Endothelial cell of hepatic sinusoid (primary cell): ENCODE measurements at regions not wholly inside any gene's neighbourhood (a gene's known extent, or its start where the extent isn't known, plus 50 kb on each side); places are given as distances from the start of the nearest gene placed in this dataset.
"Not testable (repeated sequence)": the region's sequence is repeated elsewhere in the genome, so short reads cannot be mapped to it uniquely, and the experiment has no call there.

Source experiments
- in situ Hi-C: cut with HindIII; loops from 2 replicates; pipeline ENCODE4 v1.10.0; 2017; ENCODE audit warnings: low sequenced_read_pairs

DNA sequence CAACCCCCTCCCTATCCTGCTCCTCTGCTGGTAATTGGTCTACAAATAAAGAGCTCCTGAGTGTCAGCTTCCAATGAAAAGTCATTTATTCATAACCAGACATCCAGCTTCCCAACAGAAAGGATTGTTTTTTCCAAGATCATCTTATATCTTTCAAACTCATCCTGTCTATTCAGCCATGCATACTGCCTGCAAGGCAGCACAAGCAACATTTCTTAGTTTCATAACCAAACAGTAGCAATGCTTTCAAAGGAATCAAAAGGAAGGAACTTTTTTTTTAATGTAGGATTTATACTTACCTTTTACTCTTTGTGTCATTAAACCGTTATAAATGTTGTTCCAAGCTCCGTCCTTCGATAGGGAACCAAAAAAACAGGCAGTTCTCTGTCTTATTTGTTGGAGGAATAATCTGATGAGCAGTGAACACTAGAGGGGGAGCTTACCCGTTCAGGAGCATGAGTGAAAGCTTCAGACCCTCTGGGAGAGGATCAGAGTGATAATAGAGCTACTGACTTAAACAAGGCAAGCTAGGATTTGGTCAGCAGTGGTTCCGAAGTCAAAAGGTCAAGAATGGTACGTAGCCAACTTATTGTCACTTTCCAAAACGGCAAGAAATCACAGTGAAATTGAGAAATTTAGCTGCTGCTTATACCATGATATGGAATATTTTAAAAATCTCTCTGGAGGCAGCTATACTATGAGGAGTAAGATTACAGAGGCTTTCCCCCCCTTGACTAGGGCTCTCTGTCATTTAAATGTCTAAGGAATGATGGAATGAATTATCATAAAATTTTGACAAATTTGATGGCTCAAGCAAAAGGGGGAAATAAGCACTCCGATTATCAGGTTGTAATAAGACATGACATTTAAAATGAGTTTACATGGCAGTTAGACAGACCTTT is 892.9 kb downstream of the NR2F1-AS1 start:
- in situ Hi-C loops, result no loop called here

DNA sequence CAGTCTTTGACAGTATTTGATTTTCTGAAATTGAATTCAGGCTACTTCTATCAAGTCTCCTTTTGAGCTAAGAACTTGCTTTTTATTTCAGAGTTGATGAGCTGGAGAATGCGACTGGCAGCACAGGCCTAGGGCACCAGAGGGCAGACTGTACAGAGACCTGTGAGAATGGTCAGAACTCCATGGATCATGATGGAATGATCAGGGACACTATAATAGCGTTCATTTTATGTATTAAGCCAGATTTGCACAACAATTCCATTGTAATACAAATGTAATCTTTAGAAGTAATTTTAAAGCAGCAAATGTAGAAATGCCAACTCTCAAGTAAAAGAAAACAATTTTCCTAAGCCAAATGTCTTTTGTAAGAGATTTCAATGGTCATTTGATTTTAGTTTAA is 902.4 kb downstream of the NR2F1-AS1 start:
- in situ Hi-C loops, result no loop called here

DNA sequence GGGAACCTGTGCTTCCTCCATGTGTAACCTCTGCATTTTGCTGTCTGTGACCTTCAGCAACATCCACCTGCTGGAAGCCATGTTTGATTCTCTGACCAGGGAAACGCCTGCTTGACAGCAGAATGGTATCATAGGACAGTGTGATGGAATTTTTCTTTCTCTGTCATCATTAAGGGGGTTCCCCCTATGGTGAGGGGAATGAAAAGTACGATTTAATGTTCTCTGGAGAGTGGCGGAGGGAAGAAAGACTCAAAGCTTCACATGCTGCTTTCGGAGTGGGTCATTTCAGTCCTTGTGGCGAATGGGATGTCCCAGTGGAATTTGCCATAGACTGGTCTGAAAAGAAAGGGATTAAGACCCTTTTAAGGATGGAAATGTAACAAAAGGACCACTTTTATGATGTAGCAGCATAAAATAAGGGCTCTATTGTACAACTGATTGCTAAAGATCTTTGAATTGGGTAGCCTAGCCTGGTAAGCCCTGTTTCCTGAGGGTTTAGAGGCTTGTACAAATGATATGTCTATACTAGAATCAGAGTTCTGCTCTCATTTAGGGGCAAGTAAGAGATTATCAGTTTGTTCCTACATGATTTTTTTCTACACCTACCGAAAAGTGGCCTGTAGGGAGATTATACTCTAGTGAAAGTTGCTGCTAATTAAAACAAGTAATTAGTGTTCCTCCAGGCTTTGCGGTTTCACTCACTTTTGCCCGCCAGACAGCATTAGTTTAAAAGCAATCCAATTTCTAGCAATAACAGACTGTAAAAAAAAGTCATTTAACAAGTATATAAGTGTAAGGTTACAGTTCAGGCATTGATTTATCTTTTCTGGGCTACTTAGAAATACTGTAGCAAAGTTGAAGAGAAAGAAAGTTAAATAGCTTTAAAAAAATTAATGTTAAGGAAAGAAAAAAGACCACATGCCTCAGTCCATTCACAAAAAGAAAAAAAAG is 904.5 kb downstream of the NR2F1-AS1 start:
- in situ Hi-C loops, result no loop called here

DNA sequence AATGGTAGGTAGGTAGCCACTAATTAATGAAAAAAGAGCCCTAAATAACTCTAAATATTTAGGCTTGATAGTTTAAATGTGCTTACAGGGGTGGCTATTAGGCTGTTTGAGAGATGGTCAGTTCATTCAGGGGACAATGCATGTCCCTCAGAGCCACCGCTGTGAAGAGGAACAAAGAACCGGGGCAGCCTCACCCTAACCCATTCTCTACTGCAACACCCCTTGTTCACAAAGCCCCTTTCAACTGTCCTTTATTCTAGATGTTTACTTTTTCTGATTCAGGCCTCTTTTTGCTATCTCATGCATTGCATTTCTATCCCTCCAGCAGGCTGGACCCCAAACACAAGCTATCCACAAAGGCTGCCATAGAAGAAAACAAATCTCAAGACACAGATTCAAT is 906.7 kb downstream of the NR2F1-AS1 start:
- in situ Hi-C loops, result no loop called here

DNA sequence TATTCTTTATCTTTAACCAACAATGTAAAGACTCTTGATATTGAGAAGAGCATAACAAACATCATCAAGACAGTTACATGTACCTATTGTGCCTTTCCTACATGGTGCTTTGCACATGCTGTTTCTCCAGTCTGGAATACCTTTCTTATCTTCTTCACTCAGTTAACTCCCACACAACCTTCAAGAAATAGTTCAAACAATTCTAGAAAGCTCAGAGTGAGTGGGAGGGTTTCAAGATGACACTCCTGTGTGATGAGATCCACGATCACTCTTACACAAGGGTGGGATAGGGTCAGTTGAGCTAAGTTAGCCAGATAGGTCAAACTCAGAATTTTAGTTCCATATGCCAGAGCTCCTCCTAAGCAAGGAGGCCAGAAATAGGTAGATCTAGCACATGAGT is 915.5 kb downstream of the NR2F1-AS1 start:
- in situ Hi-C loops, result no loop called here

DNA sequence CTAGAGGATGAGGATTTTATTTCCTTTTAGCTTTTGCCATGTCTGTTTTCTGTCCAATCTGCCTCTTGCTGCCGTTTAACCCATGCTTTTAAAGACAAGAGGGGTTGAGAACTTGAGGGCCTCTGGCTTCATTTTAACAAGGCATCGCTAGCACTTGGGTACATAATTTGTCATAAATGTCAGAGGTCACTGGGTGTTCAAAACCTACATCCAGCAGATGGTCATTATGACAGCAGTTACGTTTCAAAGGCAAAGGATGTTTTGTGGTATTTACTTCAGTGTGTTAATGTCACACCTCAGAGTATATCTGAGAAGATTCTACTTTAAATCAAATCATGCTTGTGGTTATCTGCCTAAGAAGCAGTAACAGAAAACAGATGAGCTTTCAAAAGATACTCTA is 918.3 kb downstream of the NR2F1-AS1 start:
- in situ Hi-C loops, result no loop called here

DNA sequence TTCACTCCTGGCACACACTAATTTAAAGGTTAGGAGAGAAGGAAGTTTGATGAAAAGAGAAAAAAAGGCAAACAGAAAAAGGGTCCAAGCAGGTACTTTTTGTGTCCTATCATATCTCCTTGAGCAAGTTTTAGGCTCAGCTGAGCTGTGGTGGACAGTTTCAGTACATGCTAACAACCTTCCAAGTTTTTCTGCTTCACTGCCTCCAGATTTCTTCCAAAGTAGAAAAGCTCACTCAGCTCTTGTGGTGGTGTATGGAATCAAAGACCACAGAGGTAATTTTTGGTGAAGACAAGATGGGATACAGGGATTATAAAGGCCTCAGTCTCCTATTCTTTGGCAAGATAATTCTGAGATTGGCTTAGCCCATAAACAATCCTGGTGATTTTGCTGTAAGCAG is 921.8 kb downstream of the NR2F1-AS1 start:
- in situ Hi-C loops, result no loop called here

DNA sequence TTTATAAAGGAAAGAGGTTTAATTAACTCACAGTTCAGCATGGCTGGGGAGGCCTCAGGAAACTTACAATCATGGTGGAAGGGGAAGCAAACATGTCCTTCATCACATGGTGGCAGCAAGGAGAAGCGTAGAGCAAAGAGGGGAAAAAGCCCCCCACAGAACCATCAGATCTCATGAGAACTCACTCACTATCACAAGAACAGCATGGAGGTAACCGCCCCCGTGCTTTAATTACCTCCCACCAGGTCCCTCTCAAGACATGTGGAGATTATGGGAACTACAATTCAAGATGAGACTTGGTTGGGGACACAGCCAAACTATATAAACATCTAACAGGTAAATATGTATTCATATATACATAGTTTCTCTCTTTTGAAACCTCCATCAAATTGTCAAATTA is 926.4 kb downstream of the NR2F1-AS1 start:
- in situ Hi-C loops, result not testable (repeated sequence)

DNA sequence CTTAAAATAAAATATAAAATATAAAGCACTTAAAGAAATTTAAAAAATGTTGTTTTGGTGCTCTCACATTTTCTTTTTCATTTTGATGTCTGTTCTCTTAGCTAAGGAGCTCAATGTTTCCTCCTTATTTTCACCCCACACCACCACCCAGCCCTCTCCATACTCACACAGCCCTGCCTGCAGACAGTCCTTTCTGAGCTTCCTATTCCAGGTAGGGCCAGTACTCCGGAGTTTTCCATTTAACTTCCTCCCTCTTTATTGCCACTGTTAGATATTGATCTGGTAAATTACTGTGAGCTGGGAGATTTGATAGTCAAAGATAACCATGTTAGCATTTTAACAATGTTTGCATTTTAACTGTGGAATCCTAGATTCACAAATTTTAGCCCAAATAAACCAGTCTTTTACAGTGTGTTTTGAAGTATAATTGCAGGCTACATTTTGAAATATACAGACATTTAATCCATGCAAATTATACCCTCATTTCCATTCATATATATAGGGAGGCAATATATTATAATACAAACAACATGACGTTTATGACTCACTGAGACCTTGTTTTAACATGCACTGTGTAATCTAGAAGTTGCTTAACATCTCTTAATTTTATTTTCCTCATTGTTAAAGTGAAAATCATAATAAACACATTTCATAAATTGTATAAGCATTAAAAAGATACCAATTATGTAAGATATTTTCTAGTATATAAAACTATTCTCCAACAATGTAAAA is 927.1 kb downstream of the NR2F1-AS1 start:
- in situ Hi-C loops, result no loop called here

DNA sequence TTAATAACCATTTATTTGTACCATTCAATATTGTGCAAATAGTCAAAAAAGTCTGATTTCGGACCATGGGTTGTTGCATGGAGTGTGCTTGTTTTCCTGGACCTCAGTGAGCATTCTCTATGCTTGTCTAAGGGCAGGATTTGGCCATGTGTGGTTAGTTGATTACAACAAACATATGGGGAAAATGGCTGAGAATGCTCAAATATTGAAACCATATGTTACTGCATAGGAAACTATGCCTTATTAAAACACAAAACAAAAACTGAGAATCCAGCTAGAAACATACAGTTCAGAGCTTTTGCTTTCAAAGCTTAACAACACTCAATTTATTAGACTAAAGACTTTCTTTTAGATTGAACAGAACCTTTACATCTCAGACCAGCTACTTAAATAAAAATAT is 928.3 kb downstream of the NR2F1-AS1 start:
- in situ Hi-C loops, result no loop called here

DNA sequence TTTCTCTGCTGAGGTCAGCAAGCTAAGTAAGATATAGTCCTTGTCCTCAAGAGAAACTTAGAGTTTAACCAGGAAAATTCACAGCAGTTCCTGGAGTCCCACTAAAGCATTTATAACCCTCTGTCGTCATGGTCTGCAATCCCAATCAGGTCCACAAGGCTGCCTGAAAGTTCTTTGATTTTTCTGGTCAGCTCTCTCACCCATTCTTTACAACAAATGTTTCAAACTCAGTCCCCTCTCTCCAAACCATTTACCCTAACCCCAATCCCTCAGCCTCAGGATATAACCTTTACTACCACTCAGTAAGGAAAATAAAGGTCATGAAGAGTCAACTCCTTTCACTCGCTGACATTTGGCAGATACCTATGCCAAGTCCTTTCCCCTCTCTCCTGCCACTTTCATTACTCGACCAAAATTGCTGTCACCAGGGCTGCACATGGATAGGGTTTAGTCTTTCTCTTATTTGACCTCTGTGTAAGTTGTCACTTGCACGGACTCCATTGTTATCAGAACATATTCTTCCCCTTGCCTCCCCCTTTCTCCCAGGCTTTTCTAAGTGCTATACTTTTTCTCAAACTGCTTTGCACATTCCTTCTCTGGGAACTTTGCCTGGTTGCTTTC is 936.6 kb downstream of the NR2F1-AS1 start:
- in situ Hi-C loops, result no loop called here

DNA sequence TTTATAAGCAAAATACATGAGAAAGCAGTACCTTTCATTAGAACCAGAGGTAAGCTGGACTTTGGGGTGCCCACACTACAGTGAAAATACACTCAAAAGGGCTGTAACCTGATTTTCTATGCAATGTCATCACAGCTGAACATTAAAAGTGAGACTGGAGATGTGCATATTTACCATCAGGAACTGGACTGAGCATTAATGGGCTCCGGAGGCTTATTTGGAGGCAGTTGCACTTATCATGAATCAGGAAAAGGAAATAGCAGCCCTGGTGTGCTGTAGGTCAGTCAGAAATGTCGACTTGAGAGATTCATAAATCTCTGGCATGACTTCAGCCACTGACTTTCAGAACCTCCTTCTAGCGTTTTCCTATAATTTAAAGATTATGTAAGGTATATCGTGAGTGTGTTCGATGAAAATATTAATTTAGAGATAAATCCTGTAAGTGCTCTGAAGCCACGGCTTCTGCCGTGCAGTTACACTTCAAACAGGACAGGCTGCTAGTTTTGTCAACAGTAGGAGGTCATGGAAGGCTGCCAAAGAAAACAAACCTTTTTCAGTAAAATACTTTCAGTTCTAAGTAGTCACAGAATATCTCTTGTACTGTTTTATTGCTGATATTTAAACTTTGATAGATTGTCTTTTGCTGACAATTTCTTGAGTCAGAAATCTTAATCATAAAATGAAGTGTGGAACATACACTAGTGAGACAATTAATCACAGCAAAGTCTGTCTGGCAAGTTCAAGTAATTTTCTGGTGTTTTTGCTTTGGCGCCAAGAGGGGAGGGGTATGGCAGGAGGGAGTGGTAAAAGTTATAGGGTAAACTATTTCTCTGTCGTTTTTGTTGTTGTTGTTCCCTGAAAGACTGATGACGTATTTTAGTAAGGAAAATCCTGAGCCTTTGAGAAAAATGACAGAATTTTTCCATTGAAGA is 939.7 kb downstream of the NR2F1-AS1 start:
- in situ Hi-C loops, result no loop called here

DNA sequence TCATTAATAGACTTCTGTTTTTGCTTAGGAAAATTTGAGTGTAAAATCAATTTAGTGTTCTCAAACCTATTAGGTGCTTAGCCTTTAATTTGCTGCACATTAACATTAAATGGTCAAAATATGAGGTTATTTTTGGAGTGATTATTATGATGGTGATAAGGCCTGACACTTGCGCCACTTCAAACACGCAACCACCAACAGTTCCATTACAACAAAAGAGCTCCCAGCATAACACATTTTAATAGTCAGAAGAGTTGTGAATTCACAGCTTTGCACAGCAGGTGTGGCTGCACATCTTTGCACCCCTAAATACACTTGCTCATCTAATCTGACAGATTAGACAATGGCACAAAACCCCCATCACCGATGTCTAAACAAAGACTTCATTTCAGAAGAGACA is 940.7 kb downstream of the NR2F1-AS1 start:
- in situ Hi-C loops, result no loop called here

DNA sequence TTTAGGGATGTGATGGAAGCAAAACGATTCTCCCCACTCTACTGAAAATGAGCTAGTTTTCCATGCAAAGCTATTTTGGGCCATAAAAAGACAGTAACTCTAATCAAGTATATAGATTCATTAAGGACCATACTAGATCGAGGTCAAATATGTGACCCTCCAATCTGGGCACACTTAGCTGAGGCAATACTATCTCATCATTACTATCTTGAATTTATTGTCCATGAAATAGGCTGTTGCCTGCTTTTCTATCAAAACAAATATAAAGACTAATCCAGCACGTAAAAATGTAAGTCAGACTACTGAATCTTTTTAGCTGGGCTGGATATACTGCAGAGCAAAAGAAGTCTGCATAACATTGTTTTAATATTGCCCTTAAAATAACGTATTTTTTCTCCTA is 943.1 kb downstream of the NR2F1-AS1 start:
- in situ Hi-C loops, result no loop called here

DNA sequence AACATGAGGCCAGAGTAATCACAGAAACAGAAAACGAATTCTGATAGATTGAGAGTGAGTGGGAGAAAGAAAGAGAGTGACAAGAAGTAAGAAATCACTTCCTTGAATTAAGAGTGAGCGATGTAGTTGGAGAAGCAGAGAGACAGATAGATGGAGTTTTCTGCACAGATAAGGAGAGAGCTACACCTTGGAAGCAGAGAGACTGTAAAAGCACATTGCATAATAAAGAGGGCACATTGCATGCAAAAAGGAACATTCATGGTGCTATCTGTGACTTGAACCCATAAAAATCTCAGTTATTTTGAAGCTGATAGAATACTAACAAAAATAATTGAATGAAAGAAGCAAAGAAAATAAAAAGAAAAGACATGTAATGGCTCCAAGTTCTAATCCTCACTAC is 943.8 kb downstream of the NR2F1-AS1 start:
- in situ Hi-C loops, result no loop called here

DNA sequence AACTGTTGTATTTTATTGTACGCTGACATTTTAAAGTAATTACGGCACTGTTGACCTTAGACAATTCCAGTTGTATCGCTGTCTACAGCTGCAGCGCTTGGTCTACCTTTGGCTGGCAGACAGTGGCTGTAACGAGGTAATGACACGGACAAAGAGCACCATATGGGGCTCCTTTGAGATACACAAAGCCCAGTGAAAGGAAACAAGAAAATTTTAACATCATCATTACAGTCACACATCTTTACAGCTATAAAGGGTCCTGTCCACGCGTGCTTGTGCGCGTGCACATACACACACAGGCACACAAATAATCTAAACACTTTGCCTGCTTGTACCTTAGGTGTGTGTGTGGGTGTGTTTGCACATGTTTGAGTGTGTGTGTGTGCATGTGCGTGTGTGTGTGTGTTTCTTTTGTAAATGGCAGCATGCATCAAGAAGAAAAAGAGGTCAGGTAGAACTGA is 946.0 kb downstream of the NR2F1-AS1 start:
- in situ Hi-C loops, result no loop called here

DNA sequence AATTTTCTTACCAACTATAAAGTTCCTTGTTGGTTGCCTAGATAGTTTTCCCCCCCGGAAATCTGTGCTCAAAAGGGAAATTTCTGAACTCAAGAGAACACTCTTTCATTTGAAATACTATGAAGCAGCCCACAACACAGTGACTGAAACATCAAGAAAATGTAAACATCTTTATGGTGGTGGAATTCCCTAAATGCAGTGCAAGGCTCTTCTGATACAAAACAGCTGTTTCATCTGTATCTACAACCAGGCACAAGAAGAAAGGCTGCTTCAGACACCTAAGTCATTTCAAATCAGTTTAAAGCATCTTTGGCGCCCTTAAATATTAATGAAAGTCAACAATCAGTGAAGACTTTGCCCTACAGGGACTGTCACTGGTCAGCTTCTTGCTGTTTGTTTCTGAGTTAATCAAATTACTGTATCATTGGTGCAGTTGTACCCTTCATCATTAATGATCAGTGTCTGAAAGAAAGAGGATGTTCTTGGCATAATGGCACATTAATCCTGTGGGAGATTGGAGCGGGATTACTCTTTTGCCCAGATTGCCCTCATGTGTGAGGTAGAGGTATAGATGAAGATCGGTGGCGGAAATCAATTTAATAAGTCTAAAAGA is 947.0 kb downstream of the NR2F1-AS1 start:
- in situ Hi-C loops, result no loop called here

DNA sequence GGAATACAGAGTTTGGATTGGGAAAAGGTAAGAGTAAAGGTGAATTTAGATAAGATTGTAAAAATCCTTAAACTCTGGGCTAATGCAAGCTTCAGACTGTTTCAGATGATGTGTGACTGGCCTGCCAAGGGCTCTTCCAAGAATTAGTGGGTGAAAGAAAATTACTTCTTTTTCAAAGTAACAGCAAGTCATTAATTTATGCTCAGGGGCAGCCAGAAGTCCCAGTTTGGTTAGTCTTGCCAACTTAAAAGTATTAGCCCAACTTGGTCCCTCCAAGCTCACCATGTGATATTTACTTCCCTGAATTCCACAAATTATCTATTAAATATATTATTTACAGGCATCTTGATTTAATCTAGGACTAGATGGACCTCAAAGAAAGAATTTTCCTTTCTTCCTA is 947.8 kb downstream of the NR2F1-AS1 start:
- in situ Hi-C loops, result no loop called here

DNA sequence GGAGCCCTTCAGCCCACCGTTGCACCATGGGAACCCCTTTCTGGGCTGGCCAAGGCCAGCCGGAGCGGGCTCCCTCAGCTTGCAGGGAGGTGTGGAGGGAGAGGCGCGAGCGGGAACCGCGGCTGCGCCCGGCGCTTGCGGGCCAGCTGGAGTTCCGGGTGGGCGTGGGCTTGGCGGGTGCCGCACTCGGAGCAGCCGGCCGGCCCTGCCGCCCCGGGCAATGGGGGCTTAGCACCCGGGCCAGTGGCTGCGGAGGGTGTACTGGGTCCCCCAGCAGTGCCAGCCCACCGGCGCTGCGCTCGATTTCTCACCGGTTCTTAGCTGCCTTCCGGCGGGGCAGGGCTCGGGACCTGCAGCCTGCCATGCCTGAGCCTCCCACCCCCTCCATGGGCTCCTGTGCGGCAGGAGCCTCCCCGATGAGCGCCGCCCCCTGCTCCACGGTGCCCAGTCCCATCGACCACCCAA is 949.8 kb downstream of the NR2F1-AS1 start:
- in situ Hi-C loops, result not testable (repeated sequence)
